HG02943 (cell line): ENCODE measurements at regions not wholly inside any gene's neighbourhood (a gene's known extent, or its start where the extent isn't known, plus 50 kb on each side); places are given as distances from the start of the nearest gene placed in this dataset.
"Not testable (repeated sequence)": the region's sequence is repeated elsewhere in the genome, so short reads cannot be mapped to it uniquely, and the experiment has no call there.

Source experiments
- ATAC-seq: cut with Tn5 transposase; IDR thresholded peaks from one replicate; pipeline ENCODE4 v1.9.1; 2021; ENCODE audit warnings: mild to moderate bottlenecking, low read depth, moderate library complexity; ENCODE audit not compliant: unreplicated experiment

DNA sequence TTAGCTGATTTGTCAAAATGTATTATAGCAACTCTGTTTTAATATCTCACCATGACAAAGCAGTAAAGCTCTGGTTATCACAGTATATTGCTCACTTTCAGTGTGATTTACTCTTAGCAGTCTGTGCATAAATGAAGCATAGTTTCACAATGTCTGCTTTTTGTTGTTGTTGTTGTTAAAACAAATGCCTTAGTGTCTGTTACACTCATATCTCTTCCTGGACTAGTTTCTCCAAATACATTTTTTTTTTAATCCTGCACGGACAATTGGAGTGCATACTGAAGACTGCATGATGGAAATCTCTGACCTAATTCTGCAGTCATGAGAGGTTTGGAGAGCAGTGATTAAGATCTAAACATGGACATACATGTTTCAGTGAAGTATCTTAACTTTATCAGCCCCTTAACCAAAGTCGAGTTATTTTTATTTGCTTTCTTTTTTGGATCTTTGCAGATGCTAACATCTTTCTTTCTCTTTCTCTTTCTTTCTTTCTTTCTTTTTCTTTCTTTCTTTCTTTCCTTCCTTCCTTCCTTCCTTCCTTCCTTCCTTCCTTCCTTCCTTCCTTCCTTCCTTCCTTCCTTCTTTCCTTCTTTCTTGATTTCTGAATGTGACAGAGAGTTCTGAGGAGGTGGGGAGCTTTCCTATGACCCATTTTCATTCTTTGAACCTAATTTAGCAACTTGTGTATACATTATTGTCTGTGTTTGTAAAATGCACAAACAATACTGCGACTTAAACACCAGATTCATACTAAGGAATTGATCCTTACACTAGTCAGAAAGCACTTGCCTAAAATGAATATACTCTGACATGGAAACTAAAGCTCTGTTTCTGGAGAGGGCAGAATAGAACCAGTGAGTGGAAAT, 161.5 kb upstream of the AGR3 start:
- no peak for ATAC-seq

DNA sequence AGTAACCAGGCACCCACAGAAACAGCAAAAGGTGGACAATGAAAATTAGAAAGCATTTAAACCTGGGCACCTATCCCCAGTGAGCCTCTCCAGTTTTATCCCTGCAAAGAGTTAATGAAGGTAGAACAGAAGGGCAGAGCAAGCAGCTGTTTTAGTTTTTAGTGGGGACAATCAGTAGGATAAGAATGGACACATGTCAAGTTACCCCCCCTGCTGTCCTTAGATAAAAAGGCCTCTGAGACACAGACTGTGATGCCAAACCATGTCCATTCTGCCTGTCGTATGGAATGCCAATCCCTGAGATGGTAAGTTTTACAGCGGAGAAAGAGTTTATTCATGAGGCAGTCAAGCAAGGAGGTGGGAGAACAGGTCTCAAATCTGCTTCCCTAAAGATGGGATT, 162.6 kb upstream of the AGR3 start:
- ATAC-seq, result no peak

DNA sequence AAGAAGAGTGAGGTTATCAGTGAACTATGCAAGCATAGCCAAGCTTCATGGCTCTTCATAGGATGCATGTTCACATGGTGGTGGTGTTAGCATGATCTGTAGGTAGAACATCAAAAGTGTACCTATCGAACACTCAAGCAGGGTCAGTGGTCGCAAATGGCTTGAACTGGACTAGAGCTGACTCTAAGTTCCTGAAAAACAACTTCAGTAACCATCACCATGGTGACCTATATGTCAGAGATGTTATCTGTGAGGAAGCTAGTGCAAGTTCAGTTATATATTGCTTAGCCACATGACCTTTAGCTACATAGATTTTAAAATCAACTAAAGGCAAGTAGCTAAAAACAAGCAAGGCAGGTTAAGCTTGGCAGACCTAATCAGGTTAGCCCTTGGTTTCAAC, 163.1 kb upstream of the AGR3 start:
- no peak for ATAC-seq

DNA sequence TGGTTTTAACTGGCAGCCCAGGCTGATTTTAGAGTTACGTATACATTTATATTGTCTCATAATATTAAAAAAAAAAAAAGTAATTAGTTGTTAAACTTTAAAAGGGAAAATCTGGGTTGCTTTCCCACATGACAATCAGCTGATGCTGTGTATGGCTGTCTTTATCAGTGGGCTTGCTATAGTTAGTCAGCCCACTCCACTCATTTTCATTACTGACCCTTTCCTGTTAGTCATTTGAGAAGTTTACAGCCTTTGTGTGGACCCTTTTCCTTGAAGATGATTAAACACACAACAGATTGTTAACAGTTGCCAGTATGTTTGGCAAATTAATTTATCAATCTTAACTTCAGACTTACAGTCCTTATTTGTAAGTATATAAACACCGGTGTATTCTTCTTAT, 164.5 kb upstream of the AGR3 start:
- ATAC-seq, result no peak

DNA sequence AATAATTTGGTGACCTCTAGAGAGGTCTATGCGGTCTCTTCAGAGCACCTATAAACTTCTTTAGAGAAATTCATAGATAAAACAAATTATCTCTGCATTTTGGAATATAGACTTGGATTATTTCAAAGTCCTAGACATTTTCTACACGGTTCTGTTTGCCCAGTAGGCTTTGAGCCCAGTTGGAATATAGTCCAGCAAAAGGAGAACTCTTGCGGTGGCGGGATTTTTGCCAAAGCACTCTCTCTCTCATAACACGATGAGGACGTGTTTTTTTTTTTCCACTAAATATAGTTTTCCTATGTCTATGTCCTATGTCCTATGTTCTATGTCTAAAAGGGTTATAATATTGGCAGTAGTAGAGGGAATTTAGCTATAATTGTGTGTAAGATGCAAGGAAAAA, 164.9 kb upstream of the AGR3 start:
- ATAC-seq, result no peak

DNA sequence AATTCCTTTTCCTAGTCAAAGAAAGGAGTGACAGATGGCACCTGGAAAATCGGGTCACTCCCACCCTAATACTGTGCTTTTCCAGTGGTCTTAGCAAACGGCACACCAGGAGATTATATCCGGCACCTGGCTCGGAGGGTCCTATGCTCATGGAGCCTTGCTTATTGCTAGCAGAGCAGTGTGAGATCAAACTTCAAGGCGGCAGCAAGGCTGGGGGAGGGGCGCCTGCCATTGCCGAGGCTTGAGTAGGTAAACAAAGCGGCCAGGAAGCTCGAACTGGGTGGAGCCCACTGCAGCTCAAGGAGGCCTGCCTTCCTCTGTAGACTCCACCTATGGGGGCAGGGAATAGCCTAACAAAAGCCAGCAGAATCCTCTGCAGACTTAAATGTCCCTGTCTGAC, 171.4 kb upstream of the AGR3 start:
- not testable (repeated sequence) for ATAC-seq

DNA sequence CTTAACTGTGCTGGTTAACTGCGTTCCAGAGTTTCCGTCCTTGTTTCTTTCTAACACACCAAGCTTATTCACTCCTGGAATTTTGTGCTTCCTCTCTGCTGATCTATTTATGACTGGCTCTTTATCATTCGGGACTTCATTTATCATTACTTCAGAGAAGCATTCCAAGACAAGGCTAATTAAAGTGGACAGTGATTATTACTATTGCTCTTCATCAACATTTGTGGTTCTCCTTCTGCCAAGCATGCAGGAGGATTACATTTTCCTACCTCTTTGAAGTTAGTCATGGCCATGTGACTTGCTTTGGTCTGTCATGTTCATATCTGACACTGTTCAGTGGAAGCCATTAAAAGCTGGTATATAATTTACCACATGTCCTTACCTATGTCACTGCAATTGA, 172.4 kb upstream of the AGR3 start:
- ATAC-seq, result no peak

DNA sequence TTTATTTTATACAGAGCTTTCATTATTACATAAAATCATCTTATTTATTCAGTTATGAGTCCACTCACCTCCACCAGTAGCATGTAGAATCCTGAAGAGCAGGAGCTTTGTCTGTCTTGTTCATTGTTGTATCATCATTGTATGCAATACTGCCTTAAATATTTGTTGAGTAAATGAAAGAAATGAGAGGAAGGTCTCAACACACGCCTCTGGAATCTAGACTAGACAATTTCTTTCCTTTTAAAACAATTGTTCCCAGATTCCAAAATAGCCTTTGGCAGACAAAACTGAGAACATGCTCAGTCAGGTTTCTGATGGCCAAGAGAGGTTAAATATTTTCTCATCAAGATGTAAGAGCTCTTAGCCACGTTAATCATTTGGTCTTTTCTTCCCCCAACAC, 173.1 kb upstream of the AGR3 start:
- ATAC-seq, result no peak

DNA sequence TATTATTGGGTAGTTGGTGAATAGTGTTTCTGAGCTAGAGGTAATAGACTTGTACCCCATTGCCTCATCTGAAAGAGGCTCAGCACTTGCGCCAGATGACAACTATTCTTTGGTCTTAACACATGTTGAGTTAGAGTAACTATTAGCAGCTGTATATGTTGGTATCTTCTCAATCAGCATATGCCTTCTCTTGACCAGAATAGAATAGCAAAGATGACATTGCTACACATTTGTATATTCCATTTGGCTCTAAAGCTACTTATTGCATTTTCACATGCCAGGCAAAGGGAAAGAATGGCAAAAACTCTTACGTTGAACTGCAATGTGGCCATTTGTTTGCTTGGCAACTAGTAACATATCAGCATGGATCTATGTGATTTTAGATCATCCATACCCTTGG, 173.8 kb upstream of the AGR3 start:
- no peak for ATAC-seq

DNA sequence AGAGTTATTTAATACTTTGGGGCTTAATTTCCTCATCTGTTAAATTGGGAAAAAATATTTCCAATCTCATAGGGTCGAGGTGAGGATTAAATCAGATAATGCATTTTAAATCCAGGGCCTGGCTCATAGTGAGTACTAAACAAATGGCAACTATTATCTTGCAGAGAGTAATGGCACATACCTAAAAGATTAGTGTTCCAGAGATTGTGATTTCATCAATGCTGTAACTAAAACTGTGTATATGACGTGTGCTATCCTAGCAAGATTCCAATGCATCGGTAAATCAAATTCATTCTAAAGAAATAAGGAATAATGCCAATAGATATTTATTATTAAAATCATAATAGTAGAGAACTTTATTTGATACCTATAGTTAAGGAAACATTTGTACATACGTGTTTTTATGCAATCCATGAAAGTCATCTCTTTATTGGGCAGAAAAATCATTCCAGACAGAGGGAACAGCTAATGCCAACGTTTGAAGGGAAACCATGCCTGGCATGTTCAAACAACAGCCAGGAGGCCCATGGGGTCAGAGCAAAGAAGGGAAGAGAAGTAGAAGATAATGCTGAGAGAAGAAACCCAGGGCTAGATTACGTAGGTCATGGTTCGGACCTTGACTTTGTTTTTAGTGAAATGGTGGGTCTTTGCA, 174.8 kb upstream of the AGR3 start:
- no peak for ATAC-seq

DNA sequence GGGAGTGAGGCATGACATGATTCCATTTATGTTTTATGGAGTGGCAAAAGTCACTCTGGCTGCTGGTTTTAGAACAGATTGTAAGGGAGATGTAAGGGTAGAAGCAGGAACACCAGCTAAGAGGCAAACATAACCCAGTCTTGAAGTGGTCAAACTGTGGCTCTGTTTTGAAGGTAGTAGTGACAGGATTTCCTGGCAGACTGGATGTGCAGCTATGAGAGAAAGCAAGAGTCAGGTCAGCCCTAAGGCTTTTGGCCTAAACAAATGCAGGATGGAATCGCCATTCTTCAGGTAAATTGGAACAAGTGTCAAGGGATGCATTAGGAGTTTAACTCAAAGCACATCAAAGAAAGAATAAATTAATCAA, 175.3 kb upstream of the AGR3 start:
- no peak for ATAC-seq

DNA sequence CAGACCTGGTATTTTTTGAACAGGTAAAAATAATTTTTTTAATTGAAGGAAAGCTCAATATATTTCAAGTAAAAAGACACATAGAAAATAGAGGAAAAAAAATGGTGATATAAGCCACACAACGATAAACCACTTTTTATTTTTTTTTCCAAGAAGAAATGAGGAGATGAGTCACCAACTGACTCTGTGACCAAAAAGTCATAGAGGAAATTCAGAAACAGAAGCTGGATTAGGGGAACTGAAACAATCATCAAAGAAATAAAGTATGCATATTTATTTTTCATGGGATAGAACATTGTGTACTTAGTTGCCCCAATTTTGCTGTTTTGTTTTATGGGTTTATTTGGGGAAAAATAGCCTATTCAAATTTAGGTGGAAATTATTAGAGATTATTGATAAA, 176.8 kb upstream of the AGR3 start:
- no peak for ATAC-seq

DNA sequence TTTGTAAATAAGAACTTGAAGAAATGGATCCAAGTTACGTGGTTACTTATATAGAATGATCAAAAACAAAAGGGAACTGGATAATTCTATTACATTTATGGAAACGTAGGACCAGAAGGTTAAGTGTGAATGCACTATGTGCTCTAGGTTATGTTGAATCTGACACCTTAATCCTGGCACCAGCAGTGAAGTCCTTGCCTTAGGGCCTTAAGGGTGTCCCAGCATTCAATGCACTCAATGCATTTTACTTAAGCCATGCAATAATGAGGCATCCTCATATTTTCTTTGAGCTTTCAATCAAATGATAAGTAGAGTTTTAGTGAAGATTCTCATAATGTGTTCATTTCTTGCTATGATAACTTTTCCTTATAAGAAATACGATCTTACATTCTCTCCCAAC, 178.3 kb upstream of the AGR3 start:
- no peak for ATAC-seq

DNA sequence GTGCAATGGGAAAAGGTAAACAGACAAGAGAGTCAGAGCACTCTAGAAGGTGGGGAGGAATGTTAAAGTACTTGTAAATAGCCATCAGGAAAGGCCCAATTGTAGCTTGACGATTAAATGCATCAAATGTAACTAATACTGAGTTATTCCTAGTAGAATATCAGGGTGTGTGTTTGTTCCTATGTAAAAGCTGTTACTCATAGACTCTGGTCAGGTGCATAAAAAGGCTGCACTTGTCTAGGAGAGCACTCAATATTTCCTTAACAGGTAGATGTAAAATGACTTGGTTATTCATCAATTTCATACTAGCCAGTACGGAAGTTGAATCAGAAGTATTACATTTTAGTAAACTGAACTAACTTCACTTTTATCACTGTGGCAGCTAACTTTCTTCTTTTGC, 179.7 kb upstream of the AGR3 start:
- no peak for ATAC-seq

DNA sequence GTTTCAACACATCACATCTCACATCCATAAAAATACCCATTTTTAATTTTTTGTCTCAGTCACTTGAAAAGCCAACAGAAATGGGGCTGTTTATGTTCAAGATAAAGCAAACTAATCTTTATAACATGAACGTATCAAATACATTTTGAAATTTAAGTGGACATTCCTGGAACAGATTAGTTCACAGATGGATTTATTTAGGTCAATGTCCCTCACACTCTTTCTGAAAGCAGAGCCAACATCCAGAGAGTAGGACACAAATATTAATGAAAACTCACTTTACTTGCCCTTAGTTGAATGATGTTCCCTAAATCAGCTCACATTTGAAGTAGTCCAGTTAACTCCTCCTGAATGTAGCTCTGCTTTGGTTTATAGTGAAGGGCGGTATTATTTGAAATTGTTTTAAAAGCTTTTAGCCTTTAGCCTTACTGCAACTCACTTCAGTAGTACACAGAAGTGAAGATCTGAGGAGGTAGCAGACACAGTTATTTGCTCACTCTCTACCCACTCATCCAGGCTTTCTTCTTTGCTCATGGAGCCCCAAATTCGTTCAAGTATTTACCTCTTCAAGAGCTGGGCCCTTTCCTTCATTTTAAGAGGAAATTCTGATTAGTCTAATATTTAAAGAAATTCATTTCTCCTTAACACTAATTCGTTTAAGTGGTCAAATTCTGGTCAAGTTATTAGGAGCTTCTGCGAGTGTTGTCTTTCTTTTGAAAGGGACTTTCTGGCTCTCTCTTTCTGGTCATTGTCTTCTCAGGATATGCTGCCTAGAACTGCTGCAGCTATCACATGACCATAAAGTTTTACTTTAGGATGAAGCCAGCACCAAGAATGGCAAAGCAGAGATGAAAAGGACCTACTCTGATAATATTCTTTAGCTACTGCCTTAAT, 180.6 kb upstream of the AGR3 start:
- ATAC-seq, result no peak

DNA sequence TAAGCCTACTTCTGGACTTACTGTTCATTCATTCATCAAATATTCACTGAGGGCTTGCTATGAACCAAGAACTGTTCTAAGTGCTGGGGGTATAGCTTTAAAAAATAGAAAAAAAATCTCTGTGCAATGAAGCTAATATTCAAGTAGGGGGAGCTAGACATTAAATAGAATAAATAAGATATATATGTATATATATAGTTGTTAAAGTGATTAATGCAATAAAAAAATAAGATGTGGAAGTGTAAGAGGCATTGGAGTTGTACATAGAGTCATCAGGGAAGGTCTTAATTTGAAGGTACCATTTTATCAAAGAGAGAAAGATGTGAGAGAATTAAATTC, 181.2 kb upstream of the AGR3 start:
- no peak for ATAC-seq

DNA sequence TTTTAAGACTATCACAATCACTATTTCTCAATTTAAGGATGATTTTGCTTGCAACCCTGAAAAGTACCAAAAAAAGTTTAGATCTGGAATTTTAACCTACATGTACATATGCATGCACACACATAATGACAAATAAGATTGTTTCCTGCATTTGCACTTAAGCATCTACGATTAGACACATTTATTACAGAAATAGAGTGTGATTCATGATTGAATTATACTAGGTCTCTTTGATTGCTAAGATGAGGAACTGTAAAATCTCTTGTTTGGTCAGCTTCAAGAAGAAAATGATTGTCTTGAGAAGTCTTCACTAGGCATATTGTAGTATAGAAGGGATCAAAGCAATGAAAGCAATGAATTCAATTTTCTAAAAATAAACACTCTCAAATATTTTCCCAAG, 185.9 kb upstream of the AGR3 start:
- ATAC-seq, result no peak

DNA sequence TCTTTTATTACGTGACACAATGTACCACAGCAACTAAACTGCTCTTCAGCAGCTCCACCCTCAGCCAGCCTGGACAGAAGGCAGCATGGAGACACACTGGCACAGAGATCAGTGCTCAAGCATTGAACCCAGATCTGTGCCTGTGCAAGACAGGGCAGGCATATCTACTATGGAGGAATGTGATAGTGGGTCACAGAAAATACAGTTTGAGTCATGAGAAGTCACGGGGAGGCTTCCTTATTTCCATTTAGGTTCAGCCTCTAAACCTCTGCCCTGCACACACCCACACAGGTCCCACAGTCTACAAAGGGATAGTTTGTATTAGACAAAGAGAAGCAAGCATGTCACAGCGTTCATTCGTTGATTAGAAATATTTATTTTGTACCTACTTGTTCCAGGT, 187.4 kb upstream of the AGR3 start:
- no peak for ATAC-seq

DNA sequence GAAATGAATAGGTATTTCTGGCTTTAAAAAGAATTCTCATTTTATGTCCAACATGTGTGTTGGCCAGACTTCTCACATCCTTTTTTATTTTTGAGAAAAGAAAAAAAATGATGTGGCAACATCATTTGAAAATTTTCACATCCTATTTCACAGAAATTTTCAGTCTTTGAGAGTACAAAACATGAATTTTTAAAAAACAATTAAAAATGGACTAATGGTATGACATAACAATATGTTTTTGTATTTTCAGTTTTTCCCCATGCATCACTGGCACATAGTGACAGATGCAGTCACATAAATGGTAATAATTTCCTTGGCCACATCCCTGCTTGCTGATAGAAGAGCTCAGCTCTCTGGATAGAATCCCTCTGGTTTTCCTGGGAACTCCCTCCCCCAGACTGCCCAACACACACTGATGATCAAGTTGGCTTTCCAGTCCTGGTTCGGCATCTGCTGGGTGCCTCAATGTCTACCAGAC, 188.5 kb upstream of the AGR3 start:
- no peak for ATAC-seq

DNA sequence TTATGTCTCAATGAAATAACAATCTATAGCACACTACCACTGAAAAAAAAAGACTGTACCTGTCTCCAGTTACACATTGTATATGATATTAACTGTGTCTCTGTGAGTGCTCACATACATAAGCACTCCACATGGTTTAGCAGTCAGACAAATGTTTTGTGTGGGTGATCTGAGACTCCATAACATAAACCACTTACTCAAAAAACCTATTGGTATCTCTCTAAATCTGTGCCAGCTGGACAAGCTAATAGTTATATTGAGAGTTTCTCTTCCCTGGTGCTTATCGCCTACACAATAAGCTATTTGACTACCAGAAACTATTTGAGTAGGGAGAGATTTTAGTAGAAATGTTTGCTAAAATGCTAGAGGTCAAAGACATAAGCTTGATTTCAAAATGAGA, 190.1 kb upstream of the AGR3 start:
- no peak for ATAC-seq

DNA sequence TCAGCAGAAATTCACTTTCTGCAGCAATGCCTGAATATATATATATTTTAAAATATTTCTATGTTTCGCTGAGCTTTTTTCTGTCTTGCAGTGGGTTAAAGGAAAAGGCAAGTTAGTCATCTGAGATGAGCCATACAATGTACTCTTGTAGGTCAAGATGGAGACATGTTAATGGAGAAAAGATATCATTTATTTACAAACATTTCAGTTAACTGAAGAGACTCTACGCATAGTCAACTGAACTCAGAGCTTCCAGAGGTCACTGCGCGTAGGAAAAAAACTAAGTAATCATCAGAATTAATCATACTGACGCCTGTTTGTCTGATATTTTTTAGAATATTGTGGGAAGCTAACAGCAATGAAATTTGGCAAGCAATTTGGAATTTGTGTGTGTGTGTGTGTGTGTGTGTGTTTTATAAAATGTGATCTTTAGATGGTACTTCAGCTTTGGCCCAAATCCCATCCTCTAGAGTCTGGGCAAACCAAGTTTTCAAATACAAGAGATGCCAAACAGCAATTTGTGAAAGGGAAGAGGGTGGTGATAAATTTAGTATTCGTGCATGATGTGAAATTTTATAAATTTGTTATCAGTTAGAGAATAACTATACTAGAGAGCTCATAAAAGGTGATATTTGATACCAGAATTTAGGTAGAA, 193.9 kb upstream of the AGR3 start:
- ATAC-seq, result no peak
